Stimulated activated CD4-positive, alpha-beta T cell treated with anti-CD3 and anti-CD28 coated beads, Interleukin-12 subunit alpha, Interleukin-12 subunit beta, amount 100 ng/mL, for 24 hours (primary cell): ENCODE measurements at regions not wholly inside any gene's neighbourhood (a gene's known extent, or its start where the extent isn't known, plus 50 kb on each side); places are given as distances from the start of the nearest gene placed in this dataset.
A peak's percentile ranks its signal among the peaks of the same experiment; 100 is the strongest.

Experiments used
- DNase-seq, 2 experiments: peaks; one replicate each; pipeline ENCODE4 v3.0.0-alpha.2; 2020; ENCODE audit warnings: low read depth in 2 of 2

DNA sequence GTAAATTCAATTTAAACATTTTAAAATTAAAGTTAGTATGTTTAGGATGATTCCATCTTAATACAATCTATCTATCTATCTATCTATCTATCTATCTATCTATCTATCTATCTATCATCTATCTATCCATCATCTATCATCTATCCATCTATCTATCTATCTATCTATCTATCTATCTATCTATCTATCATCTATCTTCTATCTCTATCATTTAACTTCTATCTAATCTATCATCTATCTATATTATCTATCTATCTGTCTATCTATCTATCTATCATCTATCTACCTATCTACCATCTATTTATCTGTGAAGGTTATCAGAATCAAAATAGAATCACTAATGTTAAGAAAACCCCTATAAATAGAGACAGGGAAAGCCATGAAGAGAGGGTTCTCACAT is 78.3 kb downstream of the RAMP3 start:
- no peak for DNase-seq

- DNase-seq, result no peak
Measured at GRCh38 chr7:45236666-45237065, 79.1 kb downstream of the RAMP3 start.

GRCh38 chr7:45237788-45238461 is 80.3 kb downstream of the RAMP3 start:
- DNase-seq, result no peak

DNA sequence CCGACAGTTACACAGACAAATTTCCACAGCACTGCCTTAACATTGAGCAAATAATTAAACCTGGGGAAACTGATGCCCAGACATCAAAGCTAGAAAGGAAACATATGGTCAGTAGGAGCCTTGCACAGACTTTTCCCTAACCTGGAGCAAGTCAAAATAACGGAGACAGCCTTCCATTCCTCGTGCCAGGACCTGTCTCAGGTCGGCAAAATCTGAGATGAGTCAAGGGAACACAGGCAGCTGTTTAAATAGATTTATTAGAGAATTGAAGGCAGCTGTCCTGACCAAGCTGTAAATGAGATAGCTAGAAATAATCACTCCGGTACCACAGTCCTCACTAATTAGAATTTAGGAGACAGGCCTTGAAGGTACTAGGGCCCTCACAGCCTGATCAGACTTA is 81.2 kb downstream of the RAMP3 start:
- no peak for DNase-seq

- DNase-seq, result no peak
Measured at GRCh38 chr7:45239486-45239885, 81.9 kb downstream of the RAMP3 start.

- DNase-seq, result no peak
Measured at GRCh38 chr7:45240273-45240771, 82.7 kb downstream of the RAMP3 start.

DNA sequence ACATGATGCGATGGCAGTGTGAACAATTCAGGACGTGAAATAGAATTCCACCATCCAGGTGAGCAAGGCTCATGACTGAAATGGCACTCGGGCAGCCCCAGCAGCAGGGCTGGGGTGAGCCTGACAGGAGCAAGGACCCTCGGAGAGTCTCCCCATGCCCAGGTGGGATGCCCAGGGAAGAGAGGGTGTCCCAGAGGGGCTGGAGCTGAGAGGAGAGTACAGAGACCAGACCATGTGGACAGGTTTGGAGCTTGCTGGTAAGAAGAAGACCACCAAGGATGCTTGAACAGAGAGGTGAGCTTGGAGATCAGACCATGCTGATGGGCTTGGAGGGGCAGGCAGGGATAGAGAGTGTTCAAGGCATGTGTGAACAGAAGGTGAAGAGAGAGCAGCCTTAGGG is 83.3 kb downstream of the RAMP3 start:
- DNase-seq, result no peak

GRCh38 chr7:45241339-45242109 is 83.9 kb downstream of the RAMP3 start:
- DNase-seq, result no peak

DNA sequence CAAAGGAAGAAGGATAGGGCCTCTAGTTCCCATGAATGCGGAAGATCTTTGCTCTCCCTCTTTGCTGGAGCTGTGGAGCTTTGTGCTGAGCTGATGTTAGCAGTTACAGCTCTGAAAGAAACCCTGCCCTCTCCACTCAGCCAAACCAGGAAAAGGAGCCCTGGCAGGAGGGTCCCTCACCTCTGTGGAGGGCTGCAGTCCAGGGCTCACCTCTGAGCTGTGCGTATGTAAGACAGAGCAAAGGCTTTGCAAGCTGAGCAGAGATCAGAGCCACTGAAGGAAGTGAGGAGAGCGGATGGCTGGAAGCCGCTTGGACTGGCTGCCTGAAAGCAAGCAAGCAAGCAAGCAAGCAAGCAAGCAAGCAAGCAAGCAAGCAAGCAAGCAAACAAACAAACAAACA is 84.7 kb downstream of the RAMP3 start:
- DNase-seq, result no peak

GRCh38 chr7:45242698-45243097 is 85.1 kb downstream of the RAMP3 start:
- no peak for DNase-seq

GRCh38 chr7:45244981-45245380 is 87.4 kb downstream of the RAMP3 start:
- DNase-seq, result no peak

DNA sequence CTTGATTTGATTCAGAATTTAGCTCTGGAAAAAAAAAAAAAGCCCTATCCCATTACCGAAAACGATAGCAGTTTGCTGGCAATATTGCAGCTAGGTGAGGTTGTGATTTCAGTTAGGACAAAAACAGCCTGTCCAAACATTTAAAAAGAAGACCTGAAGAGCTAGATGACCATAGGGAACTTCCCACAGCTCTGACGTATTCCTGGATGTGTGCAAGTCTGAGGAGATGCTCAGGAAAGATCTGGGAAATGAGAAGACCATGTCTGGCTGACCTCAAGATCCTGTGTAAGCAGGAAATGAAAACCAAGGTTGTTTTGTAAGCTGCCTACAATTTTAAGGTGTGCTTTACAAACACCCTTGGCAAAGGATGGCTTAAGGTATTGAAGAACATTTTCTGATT is 88.7 kb downstream of the RAMP3 start:
- DNase-seq, result no peak

DNA sequence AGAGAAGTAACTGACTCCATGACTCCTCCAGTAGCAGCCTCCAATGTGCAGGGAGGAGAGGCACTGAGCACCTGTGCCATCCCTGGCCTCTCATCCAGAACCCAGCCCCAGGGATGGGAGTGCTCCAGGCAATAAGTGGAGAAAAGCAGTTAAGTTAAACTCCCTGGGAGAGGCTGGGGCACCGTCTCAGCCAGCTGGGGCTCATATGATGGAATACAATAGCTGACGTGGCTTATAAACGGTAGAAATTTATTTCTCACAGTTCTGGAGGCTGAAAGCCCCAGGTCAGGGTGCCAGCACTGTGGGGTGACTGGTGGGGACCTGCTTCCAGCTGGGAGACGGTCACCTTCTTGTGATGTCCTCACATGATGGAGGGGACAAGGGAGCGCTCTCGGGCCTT is 94.7 kb downstream of the RAMP3 start:
- DNase-seq, result no peak

- DNase-seq, result no peak
Measured at GRCh38 chr7:45252857-45253256, 95.3 kb downstream of the RAMP3 start.

DNA sequence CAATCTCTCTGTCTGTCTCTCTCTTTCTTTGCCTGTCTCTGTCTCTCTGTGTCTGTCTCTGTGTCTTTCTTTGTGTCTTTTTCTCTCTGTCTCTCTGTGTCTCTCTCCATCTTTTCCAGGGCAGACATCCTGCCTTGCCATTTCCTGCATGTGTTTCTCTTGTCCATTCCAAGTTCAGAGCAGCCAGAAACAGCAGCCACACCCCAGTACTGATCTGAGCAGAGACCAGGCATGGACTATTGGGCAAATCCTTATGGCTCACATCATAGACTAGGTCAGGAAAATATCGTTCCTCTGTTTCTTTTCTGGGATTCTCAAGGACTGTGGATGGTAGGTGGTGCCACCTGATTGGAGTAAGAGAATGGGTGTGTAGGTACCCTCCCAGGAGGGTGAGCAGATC is 95.8 kb downstream of the RAMP3 start:
- DNase-seq, result no peak

DNA sequence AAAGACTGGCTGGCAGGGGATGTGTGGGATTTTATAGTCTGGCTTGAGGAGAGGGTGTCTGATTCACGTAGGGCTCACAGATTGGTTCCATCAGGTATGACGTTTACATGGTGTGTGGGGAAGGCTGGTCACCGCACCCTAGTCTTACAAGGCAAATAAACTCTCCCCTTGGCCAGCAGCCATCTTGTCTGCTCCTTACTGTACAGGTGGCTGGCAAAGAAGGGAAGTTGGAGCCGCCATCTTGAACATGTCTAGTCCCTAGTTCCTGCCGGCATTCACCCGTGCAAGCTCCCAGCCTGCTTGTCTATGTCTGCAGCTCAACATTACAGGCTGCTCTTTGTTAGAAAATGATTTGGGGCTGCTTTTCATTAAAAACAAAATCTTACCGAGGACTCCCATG is 97.6 kb downstream of the RAMP3 start:
- DNase-seq, result no peak

DNA sequence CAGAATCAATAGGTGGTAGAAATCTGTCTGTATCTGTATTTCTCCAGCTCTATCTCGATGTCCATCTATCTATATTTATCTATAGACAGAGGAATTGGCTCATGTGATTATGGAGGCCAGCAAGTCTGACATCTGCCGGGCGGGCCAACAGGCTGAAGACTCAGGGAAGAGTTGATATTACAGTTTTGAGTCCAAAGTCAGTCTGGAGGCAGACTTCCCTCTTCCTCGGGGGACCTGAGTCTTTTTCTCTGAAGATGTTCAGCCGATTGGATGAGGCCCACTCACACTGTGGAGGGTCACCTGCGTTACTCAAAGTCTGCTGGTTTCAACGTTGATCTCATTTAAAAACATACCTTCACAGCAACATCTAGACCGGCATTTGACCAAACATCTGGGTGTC is 98.7 kb downstream of the RAMP3 start:
- DNase-seq, result no peak

GRCh38 chr7:45256775-45257174 is 99.2 kb downstream of the RAMP3 start:
- no peak for DNase-seq

GRCh38 chr7:45257284-45257683 is 99.7 kb downstream of the RAMP3 start:
- no peak for DNase-seq

DNA sequence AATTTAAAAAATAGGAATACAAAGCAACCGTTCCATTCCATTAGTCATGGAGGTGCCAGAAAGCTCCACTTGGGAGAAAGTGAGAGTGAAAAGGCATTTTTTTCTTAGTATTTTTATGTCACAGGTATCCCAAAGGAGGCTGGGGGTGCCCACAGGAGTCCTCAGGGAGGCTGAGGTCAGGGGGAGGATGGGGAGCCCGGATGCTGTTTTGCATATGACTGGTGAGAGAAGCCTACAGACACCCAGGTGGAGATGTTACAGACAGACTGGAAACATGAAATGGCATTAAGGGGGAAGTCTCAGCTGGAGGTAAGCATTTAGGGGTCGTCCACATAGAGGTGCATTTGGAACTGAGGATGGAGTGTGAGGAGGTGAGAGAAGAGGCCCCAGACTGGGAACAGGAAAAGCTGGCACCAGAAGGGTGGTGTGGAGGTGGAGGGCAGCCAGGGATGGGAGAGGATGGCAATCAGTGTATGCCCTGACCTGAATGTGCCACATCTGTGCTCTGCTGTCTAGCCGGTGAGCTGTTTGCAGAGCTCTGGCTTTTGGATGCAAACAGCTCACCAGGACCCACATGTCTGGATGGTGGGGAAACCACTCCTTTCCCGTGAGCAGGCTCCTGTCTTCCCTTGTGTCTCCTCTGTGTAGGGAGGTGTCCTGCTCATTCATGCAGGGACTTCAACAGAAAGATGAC is 101.1 kb downstream of the RAMP3 start:
- DNase-seq, result no peak

DNA sequence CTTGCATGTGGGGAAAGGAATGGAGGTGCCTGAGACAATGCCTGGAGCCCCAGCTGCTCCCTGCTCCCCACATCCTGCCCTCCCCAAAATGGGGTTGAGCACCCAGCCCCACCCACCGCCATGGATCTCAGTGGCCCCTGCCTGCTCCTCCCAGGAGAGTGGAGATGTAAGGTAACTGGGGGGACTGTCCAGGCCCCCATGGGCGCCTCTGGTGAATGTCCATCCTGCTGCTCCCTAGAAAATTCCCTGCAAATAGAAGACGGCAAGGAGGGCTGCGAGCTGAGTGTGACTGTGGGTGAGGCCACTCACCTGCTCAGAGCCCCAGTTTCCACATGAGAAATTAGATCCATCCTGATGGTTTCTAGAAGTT is 101.6 kb downstream of the RAMP3 start:
- no peak for DNase-seq

DNA sequence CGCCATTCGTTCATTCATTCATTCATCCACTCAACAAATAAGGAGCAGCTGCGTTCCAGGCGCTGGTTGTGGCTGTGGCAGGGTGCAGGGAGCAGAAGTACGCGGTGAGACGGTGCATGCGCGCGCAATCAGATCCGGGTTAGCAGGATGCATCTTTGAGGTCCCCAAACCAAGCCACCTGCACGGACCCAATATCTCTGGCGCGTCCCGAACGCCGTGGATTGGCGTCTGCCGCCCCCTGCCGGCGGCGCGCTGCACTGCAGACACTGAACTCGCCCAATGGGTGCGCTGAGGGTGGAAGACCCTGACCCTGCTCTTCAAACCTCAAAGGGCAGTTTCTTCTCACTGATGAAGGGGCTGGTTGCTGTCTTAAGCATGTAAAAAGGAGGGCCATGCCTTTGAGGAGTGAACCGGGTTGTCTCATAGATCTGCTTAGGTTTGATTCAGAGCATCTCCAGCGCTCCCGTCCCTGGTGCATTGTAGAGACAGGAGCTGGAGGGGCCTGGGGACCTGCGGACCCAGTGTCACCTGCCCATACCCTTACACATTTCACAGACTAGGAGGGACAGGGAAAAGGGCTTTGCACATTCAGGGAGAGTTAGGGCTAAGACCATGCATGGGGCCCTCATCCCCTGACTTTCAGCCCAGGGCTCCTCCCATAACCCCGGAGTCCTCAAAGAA is 102.5 kb downstream of the RAMP3 start:
- DNase-seq, result peak; percentile 45 to 66
